NCI-H524 treated with DMSO at 0.1 percent for 48 hours (cell line): ENCODE measurements at regions not wholly inside any gene's neighbourhood (a gene's known extent, or its start where the extent isn't known, plus 50 kb on each side); places are given as distances from the start of the nearest gene placed in this dataset.

Experiments
- DNase-seq: peaks from one replicate; lab custom pipeline; 2025; lab: John Stamatoyannopoulos, UW

DNA sequence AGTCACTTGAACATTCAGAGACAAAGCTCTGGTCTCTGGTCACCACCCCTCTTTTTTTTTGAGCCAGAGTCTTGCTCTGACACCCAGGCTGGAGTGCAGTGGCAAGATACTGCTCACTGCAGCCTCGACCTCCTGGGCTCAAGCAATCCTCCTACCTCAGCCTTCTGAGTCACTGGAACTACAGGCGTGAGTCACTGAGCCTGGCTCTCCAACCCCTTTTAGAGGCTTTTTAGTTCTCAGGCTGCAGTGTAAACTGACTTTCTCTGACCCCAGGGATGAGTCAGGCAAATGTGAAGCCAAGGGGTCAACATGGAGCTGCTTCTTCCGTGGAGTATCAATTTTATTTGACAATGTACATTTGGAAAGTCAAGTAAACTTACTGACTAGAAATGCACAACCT is 229.2 kb downstream of the PTTG2 start:
- no peak for DNase-seq

DNA sequence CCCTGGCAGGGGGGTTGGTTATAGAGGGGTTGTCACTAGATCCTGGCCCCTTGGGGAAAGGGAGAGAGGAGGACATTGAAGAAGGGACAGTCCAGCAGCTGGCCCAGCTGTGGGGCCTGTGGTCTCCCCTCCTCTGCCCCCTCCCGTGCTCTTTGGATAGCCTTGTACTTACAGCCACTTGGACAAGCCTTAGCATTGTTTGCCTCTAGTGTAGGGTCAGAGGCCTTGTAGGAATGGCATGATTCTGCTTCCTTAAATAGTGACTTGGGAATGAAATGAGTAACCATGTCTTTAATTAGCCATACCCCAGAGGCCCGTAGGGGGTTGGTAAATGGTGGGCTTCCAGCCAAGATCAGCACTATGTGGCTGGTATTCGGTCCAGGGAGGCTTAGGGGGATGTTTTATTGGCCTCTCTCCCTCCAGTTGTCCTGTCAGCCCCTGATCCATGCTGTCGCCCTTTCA is 230.6 kb downstream of the PTTG2 start:
- no peak for DNase-seq

DNA sequence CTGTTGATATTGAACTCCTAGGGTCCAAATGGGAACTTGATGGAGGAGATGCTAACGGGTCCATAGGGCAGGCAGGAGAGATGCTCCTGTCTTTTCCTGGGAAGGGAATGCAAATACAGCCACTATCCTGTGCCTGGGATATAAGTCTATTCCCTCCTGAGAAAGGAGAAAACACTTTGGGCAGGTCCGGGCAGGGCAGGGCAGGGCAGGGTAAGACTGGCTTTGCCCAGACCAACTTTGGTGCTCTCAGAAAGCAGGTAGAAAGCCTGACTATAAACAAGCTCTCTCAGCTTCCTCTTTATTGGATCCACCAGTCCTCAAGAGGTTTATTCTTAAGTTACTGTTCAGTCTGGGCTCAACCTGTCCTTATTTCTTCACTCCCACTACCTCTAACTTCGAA is 232.3 kb downstream of the PTTG2 start:
- no peak for DNase-seq

DNA sequence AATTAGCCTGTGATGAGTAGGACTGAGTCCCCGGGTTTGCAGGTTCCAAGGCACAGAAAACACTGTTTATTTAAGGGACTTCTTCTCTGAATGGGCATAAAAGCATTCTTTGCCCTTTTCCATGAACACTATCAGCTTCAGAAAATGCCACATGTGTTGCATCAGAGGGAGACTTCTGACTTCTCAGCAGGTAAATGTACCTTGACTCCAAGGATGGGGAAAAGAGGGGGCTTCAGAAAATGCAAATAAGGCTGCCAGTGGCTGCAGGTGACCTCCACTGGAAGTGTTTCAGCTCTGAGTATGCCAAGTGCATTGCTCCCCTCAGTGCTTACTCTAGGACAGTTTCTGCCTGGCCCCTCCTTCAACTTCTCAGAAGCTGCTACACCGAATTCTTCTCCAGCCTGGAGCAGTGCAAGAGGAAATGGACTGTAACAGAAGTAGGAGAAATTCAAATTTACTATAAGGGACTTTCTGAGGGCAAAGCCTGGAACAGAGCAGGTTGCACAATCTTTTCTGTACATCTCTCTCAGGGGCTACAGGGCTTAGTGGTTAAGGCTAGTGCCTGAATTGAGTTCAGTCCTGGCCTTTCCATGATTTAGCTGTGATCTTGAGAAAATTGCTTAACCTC is 233.2 kb downstream of the PTTG2 start:
- no peak for DNase-seq

DNA sequence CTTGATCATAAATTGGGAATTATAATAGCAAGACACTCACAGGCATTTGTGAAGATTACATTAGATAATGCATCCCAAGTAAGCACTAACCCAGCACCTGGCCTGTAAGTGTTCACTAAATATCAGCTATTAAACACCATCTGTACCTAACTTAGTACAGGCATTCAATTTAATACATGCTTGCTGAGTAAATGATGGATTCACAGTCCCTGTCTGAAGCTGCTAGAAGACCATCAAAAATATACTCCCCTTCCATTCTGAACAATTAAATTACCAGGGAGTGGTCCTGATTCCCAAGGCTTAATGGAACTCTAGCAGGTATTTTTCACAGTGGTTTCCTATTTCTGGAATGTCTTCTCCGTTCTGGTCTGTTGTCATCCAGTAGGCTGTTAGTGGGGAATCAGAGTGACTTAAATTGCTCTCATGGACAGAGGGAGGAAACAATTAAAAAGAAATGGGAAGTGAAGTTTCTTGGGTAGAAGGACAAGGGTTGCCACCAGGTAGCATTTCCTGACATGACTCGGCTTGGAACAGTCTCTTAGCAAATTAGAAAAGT is 233.9 kb downstream of the PTTG2 start:
- no peak for DNase-seq

DNA sequence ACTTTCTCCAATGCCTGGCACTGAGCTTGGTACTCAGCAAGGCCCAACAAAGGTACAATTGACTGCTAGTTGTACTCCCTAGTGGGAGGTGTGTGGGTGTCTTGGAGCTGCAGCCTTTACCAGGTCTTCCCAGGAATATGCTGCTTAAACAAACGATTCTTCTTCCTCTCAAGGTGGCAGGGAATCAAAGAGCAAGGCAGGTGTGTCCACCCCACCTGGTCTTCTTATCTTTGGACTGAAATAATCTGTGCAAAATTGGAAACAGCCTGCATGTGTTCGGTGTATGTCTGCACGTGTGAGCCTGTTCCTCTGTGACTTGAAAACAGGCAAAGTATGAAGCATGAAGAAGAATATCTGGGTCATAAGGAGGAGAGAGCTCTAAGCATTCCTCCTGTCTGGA is 235.3 kb downstream of the PTTG2 start:
- DNase-seq: no peak

DNA sequence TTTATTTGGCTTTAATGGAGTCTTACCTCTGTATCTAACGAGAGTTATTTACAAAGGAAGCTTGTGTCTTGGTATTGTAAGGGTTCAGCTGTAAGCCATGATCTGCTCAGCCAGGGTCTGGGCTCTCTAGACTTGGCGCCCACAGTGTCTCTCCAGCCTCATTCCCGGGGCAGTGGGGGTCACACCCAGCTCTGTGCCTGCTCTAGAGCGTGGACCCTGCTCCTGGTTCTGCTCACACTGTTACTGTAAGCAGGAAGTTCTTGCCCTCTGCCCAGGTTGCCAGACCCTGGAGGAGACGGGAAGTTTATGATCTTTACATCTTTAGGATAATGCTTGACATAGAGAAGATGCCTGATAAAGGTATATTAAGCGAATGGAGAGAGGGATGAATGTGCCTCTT is 235.7 kb downstream of the PTTG2 start:
- no peak for DNase-seq

DNA sequence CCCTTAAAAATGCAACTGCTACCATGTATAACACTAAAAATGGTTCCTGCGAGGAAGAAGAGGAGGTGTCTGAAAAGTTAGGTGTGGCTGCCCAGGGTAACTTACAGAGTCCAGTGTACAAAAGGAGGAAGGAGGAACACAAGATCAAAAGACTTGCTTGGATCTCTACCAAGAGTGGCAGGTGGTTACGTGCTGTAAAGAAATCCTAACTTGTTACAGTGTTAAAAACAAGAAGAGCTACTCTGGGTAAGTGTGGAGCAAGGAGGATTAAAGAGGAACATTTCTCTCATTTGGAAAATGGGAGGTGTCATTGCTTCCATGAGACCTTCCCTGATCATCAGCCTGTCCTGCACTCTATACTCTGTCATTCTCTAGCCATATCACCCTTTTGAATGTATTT is 242.0 kb downstream of the PTTG2 start:
- no peak for DNase-seq

DNA sequence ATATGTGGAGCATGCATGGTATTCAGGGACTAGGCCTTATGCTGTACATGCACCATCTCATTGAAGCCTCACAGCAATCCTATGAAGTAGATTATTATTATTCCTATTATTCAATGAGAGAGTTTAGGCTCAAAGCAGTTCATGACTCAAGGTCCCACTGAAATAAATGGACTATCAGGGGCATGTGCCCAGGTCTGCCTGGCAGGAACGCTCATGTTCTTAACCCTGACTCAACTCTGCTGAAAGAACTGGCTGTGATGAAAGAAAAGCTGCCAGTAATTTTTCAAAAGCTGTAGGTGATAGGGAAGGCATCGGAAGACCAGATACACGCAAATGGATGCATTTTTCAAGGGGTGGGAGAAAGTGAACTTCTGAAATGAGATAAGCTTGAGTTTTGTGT is 243.4 kb downstream of the PTTG2 start:
- no peak for DNase-seq

DNA sequence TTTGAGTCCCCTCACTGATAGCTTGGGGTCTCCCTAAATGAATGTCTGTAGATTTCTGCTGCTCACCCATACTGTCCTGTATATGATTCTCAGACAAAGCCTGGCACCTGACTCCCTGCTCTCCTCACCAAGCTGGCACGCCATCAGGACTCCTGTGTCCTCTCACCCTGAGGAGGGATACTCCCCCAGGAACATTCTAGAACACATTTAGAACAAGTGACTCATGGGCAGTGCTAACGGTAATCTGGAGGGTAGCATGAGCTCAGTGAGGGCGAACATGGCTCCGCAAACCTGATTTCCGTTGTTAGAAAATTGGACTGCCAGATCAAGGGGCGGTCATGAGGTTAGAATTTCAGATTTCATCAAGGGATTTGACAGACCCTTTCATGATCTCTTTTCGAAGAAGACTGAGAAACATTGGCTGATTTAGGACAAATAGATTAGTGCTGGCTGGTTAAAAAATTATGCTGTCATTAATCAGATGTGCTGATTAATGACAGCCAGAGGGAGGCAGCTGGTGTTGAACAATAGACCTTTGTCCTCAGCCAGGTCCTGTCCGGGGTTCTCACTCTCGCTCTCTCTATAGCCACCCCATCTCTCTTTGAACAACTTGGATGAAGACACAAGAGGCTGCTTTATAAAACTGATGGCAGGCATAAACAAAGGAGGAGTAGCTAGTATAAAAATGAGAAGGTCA is 244.3 kb downstream of the PTTG2 start:
- DNase-seq: no peak

DNA sequence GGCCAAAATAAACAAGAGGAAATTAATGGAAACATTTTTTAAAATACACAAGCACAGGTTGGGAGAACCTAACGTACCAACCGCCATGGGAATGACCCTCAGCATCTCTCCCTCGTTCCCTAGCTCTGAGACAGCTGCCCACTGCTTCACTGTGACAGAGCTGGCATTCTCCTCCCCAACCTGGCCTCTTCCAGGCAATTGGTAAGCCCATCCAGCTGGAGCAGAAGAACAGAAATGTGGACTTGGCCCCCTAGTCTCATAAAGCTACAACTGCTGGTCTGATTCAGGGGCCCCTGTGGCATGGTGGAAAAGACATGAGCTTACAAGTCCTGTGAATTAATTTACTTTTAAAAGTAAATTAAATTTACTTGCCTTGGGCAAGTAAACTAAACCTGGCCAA is 245.1 kb downstream of the PTTG2 start:
- DNase-seq: no peak

DNA sequence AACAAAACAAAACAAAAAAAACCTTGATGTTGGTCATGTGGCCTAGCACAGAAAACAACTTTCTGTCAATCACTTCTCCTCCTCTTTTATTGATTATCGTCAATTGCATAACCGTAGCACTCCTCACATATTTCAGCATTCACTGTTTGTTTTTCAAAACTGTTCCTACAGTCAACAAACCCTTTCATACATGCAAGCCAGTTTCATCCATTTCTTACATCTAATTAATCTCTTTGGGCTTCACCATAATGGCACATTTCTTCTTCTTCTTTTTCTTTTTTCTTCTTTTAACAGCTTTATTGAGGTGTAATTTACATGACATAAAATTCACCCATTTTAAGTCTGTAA is 246.9 kb downstream of the PTTG2 start:
- no peak for DNase-seq

DNA sequence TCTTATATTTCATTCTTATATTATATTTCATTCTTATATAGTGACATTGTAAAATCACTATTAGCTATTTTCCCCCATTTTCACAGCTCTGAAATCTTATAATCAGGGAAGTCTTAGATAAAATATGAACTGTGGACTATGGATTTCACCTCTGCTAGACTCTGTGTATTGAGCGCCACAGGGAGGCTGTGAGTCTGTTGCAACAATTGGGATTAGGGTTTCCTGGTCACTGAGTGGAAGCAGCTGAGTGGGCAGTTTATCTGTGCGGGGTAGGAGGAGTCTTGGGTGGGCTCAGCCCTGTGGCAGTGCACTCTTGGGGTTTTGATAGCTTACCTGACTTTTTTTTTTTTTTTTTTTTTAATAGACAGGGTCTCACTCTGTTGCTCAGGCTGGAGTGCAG is 249.5 kb downstream of the PTTG2 start:
- no peak for DNase-seq

DNA sequence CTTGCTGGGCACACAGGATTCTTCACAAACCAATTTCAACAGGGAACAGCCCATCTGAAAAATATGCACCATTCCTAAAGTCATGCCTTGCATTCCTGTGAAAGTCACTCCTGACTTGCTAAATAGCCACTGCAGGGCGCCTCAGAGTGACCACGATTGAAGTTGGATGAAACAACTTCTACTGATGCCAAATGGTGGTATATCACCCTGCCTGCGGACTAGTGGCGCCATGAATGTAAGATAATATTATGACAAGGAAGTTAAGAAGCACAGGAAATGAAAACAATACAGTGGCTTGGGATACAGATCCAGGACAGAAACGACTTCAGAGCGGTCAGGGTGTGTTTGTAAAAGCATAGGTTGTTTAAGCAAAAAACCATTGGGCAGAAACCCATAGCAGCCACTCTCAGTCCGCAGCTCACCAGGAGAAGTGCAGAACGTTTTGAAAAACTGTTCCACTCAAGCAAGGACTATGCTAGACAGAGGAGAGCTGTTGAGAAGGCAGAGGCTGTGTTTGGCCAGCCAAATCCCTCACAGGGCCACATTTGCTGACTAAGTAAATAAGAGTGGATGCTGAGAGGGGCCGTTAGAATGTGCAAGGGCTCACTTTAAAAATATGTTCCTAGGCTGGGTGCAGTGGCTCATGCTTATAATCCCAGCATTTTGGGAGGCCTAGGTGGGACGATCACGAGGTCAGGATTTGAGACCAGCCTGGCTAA is 250.4 kb downstream of the PTTG2 start:
- no peak for DNase-seq

DNA sequence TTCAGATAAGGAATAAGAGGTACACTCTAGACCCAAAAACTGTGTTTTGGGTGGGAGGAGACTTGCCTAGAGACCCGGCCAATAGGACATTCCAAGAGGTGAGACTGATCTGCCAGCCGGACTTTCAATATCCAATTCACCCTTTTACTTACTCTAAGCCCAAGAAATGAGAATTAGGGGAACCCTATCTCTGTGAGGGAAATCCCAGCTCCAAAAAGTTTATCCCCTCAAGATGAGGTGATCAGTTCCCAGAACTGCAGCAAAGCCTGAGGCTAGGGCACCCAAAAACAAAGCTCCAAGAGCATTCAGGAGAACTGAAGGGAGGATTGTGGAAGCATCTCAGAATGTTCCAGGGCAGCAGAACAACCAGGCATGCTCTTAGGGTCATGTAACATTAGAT is 251.7 kb downstream of the PTTG2 start:
- DNase-seq: no peak

DNA sequence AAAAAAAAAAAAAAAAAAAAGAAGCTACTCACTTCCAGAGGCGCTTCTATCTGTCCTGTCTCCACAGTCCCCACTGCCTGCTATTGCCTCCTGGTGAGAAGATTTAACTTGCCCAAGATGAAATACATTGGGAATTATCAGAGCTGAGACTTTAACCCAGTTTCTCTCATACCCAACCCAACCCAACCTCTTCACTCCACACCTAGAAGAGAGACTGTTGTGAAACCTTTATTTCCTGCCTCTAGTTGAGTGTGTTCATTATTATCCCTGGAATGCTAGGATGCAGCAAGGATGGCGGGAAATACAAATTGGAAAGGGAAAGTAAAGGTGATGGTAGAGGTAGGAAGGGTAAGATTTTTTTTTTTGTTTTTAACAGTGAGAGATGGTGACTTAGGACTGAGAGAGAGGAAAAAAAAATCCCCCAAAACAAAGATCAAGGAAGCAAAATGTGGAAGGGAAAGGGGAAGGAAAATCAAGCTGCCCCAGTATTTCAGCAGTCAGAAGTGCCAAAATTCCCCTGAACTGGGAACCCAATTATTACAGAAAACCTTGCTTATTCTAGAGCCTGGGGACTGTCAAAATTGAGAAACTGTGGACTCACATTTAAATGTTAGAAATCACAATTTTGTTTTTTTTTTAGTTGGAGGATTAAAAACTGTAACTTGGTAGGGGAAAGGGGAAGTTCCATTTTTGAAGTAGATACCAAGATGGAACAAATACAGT is 253.0 kb downstream of the PTTG2 start:
- DNase-seq: no peak

DNA sequence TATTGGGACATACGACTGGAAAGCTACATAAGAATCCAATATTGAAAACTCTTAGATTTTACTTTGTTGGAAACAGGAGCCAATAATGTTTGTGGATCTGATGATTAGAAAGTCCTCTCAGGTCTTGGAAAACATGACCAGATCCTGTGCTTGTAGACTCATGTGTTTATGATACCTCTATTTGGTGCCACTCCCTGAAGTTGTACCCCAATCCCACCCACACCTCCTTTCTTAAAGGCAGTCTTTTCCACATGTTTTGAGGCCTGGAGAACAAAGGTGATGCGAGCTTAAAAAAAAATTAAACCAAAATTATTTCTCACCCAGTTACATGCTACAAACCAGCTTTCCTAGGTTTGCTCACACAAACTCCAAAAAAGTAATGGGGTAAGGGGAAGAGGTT is 262.7 kb downstream of the PTTG2 start:
- no peak for DNase-seq

DNA sequence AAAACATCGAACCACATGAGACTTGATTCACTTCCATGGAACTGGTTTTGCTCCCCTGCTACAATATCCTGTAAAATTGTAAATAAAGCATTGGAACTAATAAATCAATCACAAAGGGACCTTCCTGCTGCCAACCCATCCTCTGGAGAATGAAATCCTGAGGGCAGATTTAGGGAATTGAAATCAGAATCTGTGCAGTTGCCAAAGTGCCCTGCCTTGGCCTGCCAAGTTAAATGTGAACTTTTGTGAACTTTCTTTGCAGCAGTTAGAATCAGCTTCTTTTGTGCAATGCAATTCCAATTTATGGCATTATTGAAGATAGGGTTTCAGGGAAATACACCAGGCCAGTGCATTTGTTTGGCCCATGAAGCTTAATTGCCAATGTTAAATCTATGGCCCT is 263.1 kb downstream of the PTTG2 start:
- DNase-seq: no peak

DNA sequence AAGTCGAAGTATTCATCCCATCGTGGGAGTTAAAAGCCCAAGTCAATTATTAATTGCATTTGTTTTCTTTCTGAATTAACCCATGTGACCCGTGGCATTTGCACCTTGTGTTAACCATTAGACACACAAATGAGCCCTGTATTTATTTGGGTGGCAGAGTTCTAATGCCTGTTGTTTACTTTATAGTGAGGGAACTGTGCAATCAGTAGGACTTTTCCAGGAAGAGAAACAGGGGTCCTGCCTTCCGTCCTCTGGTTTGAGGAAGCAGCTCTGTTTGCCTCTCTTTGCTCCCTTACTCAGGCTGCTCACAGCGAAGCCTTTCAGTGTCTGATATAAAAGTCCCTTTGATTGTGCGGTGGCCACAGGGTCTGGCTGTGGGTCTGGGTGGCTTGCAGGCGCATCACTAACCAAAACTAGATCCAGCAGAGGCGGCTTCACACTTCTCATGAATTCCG is 263.6 kb downstream of the PTTG2 start:
- no peak for DNase-seq

DNA sequence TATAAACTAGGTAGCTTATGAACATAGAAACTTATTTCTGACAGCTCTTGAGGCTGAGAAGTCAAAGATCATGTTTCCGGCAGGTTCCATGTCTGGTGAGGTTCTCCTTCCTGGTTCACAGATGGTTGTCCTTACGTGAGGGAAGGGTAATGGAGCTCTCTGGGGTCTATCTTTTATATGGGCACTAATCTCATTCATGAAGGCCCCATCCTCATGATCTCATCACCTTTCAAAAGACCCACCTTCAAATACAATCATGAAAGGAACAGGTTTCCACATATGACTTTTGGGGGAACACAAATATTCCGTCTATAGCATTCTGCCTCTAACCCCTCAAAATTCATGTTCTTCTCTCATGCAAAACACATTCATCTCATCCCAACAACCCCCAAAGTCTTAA is 264.7 kb downstream of the PTTG2 start:
- no peak for DNase-seq

DNA sequence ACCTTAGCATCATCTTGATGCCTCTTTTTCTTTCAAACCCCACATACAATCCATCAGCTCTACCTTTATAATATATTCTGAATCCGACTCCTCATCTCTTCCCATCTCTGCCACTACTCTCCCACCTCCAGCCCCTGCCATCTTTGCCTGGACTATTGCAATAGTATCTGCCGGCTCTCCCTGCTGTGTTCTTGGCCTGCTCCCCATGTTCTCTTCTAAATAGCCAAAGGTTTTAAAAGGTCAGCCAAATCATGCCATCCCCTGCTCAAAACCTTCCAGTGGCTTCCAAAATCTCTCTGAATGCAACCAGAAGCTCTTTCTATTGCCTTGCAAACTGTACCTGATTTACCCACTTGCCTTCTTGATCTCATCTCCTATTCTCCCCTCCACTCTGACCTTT is 266.0 kb downstream of the PTTG2 start:
- DNase-seq: no peak

DNA sequence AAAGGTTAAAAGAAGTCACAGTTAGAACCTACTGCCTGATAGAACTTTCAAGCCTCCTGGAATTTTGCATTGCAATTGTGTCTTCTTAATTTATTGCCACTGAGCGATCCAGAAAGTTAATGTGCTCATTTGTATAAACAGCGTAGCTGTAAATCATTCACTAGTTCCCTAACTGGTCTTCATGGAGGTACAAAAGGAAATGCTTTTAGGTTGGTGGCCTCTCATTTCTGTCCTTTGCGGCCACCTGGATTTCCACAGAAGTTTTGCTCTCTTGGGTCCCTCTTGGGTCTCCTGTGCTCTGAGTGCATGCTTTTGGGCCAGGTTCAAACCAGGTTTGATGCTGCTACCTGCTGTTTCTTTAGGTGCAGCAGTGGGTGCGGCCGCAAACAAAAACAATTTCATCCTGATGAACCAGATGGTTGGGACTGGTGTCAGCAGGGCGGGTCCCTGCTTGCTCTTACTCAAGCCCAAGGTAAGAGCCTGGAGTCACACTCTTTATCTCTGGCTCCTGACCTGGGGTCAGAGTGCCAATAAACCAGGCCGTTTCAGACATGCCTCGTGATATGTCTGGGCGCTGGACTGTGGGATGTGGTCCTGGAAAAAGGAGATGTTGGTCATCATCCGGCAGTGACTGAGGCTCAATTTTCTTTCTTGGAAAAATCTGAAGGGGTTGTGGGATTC is 270.1 kb downstream of the PTTG2 start:
- no peak for DNase-seq
